GM21447 (cell line): ENCODE measurements at regions not wholly inside any gene's neighbourhood (a gene's known extent, or its start where the extent isn't known, plus 50 kb on each side); places are given as distances from the start of the nearest gene placed in this dataset.

Source experiments
- ATAC-seq: cut with Tn5 transposase; IDR thresholded peaks from one replicate; pipeline ENCODE4 v1.9.1; 2021; ENCODE audit not compliant: unreplicated experiment

- ATAC-seq = no peak
These were observed 200.4 kb upstream of the LEF1 start for GRCh38 chr4:108369035-108369655.

DNA sequence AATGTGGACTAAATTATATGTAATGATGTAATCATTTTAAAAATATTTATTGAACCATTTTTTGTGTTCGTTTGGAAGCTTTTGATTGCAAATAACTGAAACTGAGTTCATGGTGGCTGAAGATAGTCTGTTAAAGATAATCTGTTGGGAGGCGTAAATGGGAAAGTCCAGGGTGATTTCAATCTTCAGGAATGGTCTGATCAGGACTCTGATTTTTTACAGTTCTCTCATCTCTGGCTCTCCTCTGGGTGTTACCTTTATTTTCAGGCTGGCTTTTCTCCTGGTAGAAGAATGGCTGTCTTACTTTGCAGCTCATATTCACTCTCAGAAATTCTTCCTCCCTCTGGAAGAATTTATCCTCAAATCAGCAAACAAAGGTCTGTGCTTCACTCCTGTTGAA is 199.0 kb upstream of the LEF1 start:
- no peak for ATAC-seq

DNA sequence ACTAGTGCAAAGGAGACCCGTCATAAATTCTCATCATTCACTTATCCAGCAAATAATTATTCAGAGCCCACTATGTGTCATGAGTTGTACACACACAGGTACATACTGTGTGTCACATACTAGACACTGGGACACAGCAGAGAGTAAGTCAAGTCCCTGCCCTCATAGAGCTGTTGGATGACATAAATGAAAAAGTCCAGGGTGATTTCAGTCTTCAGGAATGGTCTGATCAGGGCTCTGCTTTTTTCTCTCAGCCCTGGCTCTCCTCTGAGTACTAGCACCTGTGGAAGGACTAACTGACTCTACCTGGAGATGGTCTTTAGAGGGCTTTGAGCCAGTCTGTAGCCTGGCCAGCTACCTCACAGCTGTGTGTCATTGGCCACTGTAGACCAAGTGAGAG is 198.0 kb upstream of the LEF1 start:
- ATAC-seq = no peak

- no peak for ATAC-seq
These were observed 196.8 kb upstream of the LEF1 start for GRCh38 chr4:108365551-108365950.

DNA sequence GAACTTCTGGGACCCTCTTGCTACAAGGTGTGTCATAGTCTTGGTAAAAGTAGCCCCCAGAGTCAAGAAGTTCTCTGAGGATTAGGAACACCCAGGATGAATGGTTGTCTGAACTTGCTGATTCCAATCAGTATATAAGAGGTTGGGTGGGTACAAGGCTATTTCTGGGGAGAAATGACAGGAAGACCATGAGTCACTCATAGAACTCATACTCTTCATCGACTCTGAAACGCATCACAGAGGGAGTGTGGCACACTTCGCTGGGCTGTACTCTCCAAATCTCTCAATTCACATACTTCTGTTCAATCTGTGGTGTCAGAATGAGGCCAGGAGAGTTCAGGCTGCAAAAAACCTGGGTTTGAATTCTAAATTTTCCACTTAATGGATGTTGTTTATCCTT is 193.2 kb upstream of the LEF1 start:
- ATAC-seq = no peak

GRCh38 chr4:108361446-108361820 is 192.7 kb upstream of the LEF1 start:
- ATAC-seq = no peak

DNA sequence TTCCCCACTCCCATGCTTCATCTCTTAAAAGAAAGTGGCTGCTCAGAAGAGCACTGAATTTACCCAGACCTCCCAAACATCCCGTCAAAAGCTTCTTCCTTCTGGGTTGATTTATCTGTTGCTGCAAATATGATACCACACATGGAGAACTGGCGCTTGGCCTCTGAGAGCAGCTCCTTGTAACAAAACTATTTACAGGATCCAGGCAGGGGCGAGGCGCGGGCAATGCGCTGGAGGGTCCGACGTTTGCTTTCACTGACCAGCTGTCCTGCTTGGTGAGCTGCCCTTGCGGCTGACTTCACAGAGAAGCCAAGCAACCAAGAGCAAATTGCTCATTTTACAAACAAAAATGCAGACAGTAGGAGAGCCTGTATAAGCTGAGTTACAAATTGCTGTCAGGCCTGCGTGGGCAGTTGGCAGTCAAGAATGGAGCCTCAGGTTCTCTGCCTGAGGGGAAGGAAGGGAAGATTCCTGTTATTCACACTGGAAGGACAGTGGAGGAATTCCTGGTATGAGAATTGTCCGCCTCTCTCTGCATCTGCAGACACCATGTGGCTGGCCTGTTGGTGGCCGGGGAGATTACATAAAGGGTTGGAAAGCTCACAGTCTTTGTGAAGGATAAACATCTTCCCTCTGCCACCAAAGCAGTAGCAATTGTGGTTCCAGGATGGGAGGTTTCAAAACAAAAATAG is 192.2 kb upstream of the LEF1 start:
- no peak for ATAC-seq

DNA sequence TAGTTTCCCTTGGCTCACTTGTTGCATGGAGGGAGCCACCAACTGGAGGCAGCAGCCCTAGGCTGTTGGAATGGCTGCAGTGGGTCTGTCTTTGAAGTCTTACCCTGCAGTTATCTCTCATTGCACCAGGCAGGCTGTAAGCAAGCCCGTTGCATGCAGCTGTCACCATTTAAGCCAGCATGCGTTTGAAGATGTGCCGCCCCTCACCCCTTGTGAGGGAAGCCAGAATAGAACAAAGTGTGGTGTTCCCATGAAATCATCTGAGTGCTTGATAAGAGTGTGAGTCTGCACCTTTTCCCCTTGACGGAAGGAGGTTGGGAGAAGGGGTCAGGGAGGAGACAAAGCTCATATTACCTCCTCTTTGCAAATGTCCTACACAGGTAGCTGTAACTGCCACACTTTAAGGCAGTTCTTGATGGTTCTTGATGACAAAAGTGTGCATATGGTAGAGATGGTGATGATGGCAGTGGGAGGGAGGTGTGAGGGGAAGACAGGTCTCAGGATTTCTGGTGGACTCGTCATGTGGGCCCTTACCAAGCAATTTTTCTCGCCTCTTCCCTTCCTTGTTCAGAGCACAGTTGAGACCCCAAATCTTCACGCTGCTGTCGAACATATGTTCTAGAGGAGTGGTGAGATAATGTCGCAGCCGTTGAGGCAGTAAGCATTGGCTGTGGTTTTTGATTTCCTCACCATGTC is 191.4 kb upstream of the LEF1 start:
- no peak for ATAC-seq

DNA sequence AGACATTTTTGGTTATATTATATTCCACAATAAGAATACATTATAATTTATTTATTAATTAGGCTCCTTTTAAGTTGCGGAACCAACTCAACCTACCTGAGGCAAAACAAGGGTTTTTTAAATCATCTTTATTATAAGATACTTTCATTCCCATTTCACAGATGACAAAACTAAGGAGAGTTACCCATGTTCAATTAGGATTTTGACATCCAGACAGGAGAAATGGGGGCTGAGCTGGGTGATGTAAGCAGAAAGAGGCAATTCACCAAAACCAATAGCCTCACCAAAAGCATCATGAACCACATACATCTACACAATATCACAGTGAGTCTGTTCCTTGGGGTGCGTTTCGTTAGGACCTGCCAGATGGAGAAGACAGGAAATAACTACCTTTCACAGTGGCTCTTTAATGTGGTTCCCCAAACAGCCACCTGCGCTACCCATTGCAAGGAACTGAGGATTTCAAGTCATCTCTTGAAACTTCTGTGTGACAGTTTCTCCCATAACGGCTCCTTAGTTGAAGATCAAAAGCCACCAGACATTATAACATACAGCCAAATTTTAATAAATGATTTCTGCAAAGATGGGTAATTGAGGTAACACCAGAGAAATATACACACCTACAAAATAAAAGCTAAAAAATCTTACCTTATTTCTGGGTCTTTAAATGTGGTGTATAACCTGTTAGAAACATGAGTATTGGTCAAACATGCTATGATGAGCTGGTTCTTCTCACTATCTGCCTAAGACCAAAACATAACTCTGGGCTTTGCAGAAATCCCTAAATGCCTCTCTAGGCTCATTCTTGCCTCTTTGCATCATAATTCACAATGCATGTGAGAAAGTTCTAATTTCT is 190.6 kb upstream of the LEF1 start:
- ATAC-seq = no peak

DNA sequence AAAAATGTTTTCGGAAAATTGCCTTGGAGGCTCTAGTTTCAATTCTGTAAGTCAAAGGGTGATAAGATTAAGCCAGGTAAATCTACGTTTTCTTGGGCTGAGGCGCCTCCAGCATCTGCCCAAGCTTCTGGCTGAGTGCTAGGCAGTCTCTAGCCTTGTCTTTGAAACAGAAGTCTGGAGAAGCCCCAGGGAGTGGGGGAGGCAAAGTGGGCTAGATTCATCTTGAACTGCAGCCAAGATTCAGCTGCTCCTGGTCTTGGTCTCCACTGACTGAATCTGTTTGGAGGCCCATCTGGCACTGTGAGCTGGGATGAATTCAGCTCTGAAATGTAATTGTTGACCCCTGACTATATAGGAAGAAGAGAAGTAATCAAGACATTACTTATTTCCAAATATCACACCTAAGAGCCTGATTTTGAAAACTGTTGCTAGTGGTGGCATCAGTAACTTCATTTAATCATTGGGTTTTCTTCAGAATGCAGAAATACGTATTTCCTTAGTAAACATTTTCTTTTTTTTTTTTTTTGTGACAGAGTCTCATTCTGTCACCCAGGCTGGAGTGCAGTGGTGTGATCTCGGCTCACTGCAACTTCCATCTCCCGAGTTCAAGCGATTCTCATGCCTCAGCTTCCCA is 187.3 kb upstream of the LEF1 start:
- no peak for ATAC-seq

DNA sequence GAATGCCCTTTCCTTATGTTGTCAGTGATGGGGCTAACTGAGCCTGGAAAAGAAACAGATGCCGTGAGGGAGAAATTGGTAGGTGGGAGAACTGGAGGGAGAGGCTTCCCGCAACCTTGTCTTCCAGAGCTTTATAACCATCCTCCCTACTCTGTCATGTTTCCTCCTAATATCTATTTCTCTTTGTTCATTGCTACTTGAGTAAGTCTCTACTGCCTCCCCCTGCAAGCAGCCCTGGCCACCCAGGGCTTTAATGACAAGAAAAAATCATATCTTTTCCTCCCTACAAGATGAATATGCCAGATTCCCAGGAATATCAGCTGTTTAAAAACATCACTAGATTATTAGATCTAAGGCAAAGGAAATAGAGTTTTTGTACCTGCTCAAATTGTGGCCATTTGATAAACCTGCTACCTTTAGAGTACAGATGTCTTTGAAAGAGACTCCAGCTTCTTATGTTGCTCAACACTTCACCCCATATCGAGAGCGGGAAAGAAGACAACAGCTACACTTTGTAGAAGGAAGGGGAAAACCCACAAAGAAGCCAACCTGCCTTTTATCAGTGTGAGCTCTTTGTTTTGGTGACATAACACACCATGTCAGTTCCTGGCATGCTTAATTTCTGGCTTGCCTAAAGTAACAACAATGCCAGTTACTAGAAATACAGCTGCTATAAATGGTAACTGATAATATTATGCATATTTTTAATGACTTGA is 186.6 kb upstream of the LEF1 start:
- ATAC-seq = no peak

- no peak for ATAC-seq
These were observed 184.1 kb upstream of the LEF1 start for GRCh38 chr4:108352664-108353308.

- ATAC-seq = no peak
These were observed 183.1 kb upstream of the LEF1 start for GRCh38 chr4:108351791-108352190.

DNA sequence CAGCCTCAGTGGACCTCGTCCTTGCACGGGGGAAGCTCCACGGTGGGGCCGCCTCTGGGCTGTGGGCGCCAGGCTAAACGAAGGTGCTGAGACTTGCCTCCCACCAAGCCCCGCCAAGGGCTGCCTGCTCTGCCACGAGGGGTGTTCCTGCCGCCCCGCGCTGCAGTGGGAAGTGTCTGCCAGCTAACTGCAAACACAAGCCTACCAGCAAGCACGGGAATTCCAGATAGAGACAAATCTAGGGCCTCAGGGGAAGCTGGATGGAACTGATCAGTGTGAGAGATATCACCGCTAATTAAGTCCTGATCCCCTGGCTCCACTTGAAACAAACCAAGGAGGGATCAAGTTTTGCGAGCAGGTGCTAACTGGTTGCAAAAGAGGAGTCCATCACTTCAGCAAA is 181.6 kb upstream of the LEF1 start:
- ATAC-seq = no peak

- ATAC-seq = no peak
These were observed 178.1 kb upstream of the LEF1 start for GRCh38 chr4:108346818-108347210.

DNA sequence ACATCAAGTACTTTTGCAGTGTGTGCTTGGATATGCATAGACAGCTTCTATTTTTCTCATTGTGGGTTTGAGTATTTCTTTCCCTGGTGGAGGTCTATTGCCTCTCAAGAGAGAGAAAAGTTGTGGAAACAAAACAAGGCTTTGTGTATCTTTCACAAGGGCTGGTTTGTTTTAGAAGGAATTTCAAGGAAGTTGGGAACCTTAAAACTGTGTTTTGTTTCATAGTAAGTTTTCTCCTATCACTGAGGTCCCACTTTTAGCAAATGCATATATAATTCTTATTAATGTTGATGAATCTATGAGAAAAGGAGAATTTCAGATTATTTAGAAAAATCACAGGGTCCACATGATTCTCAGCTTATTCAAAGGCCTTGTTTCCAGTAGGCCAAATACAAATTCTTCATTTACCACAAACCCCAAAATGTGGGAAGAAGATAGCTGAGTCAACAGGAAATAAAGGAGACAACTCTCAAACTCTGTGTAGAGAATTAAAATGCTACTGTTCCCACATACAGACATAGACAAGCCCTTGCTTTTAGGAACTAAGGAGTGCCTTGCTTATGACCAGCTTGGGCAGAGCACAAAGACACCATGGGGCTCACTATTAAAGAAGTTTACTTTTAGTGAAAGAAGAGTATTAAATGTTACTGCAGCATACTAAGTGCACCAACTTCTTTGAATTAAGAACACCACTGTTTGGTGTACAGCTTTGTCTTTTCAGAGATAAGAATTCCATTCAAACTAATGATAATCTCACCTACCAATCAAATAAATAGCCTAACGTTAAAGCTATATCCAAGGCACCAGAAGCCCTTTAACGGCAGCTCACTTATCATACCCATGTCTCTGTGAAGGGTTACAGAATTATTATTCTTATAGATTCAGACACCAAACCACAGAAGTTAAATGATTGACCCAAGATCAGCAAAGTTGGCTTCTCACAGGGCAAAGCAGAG is 177.4 kb upstream of the LEF1 start:
- no peak for ATAC-seq

GRCh38 chr4:108342325-108342970 is 173.7 kb upstream of the LEF1 start:
- ATAC-seq = no peak

DNA sequence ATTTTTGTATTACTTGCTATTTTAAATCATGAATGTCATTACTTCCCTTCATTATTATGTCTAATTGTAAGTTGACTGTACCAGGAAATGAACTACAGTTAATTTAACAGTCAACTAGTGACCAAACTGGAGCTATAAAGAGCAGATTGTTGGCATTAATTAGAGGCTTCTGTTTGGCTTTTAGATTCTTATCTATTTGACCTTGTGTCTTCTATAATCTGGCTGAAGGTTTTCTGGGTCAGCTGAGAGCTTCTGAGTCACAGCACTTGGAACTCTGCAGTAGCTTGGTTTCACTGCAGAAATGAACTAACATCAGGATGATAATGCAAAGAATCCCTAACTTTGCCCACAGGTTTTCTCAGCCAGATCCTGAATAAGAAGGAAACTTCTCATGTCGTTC is 169.2 kb upstream of the LEF1 start:
- ATAC-seq = no peak
